SH-SY5Y (cell line): ENCODE measurements at regions not wholly inside any gene's neighbourhood (a gene's known extent, or its start where the extent isn't known, plus 50 kb on each side); places are given as distances from the start of the nearest gene placed in this dataset.

ENCODE experiments used
- GATA2 ChIP-seq: IDR thresholded peaks from 2 replicates; pipeline ENCODE4 v1.6.1; 2011; ENCODE audit warnings: mild to moderate bottlenecking, low read depth, low read length
- GATA3 ChIP-seq: IDR thresholded peaks from 2 replicates; pipeline ENCODE4 v1.6.1; 2011; ENCODE audit warnings: low read depth, mild to moderate bottlenecking, low read length, moderate library complexity

DNA sequence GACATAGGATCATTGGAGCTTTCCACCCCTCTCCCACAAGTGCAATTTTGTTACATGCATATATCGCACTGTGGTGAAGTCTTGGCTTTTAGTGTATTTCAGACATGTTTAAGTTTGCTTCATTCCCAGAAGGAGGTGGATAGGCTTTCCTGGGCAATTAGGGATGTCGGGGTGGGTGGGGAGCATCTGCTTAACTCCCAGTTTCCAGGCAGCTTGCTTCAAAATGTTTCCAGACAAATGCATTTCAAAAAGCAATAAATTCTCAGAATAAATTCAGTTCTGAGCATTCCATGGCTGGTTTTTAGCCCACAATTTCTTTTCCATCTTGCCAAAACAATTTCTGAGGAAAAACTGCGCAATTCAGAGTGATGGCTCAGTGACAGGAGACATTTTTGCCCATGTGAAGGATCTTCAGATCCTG lies 227.7 kb upstream of the ZPLD1 start:
- TF ChIP-seq GATA2 (no peak), GATA3 (no peak)
